GM12872 (cell line): ENCODE measurements at regions not wholly inside any gene's neighbourhood (a gene's known extent, or its start where the extent isn't known, plus 50 kb on each side); places are given as distances from the start of the nearest gene placed in this dataset.

Source experiments
- TF ChIP-seq, protein P1 (sequence below): IDR thresholded peaks from 3 replicates; pipeline ENCODE4 v1.5.1; 2011; ENCODE audit warnings: low read depth, mild to moderate bottlenecking, low read length, moderate library complexity; ENCODE audit not compliant: insufficient read depth

DNA sequence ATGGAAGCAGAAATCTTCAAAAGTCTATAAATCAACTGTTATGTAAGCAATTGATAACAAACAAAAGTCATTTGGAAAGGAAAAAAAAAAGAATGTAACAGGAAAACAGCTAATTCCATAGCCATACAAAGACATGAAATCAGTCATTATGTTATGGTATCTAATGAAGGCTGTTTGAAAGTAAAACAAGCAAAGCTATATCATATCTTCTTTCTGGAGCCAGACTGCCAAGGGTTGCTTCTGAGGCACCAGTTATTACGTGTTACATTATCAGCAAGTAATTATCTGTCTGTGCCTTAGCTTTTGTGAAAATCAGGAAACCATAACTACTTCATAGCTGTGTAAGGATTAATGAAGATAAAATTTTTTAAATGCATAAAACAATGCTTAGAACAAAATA is 480.2 kb downstream of the FAT4 start:
- TF ChIP-seq, protein P1, sequence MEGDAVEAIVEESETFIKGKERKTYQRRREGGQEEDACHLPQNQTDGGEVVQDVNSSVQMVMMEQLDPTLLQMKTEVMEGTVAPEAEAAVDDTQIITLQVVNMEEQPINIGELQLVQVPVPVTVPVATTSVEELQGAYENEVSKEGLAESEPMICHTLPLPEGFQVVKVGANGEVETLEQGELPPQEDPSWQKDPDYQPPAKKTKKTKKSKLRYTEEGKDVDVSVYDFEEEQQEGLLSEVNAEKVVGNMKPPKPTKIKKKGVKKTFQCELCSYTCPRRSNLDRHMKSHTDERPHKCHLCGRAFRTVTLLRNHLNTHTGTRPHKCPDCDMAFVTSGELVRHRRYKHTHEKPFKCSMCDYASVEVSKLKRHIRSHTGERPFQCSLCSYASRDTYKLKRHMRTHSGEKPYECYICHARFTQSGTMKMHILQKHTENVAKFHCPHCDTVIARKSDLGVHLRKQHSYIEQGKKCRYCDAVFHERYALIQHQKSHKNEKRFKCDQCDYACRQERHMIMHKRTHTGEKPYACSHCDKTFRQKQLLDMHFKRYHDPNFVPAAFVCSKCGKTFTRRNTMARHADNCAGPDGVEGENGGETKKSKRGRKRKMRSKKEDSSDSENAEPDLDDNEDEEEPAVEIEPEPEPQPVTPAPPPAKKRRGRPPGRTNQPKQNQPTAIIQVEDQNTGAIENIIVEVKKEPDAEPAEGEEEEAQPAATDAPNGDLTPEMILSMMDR, result no peak

DNA sequence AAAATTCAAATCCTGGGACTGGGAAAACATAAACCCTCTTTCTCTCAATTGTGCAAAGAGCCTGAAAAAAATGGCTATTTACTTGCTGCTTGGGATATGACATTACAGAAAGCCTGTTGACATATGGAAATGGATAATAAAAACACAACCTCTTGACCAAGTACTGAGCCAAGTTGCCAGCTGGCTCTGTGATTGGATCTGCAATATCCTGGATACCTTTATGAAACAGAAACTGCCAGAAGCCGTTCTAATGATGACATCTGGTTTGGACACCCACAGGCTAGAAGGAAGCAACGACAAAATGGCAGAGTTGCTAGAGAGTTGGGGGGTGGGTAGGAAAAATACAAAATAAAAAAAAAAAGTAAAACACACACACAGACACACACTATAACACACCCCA is 481.4 kb downstream of the FAT4 start:
- TF ChIP-seq, protein P1, result no peak

DNA sequence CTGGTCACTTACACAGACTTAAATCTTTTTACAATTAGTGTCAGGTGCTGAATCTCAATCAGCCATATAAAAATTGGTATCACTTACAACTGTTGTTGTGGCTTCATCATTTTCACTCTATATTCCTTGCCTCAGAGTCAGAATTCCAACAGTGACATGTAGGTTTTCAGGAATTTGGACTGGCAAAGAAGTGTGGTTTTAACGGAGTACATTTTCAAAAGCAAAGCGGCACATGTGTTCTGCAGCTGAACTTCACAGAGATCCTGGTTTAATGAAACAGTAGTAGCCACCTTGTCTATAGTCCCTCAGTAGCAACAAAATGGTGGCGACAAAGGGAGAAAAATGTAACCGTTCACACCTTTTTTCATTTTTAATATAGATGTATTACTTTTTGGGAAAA is 486.6 kb downstream of the FAT4 start:
- TF ChIP-seq, protein P1, result no peak

DNA sequence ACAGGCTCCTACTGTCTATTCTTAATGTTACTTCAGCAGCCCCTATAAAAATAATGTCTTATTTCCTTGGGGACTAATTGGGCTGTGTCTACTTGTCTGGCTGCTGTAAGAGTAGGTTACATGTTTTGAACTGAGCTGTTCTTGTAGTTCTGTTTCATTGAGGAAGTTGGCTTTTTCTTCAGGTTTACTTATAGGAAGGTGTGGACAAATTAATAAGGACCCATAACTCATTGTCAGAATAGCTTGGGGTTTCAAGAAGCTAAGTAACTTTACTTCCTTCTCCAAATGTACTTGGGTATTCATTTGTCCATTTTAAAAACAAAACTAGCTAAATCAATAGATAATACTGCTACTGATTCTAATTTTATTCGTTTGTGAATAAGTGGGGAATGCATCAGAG is 487.2 kb downstream of the FAT4 start:
- TF ChIP-seq, protein P1, result no peak

DNA sequence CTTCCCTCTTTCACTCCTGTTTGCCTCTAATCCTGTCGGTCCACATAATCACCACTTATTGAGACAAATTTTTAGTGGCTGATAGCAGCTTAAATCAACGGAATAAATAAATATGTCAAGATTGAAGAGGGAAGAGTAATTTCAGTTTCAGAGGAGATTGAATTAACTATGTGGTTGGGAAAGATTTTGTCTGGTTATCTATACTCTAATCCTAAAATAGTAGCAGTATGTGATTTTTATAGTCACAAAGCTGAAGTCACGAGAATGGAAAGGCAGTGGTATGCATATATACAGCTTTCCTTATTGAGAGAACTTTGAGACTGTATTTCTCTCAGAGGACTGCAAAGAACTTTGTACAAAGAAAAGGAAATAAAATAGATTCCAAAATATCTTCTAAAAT is 493.3 kb downstream of the FAT4 start:
- TF ChIP-seq, protein P1, result no peak

DNA sequence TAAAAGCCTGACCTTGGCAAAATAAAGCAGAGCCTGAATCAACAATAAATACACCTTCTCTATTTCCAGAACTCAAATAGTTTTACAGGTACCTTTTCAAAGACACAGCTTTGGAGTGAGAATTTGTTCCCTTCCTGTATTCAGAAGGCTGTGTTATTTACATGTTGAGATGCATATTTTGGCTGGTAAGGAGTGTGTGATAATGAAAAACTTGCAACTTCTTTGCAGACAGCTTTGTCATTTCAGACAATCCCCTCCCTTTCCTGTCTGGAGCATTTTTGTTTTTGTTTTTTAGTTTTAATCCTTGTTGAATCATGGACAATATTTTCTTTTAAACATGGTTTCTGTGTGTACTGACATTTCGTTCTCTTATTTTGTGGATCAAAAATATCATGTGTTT is 493.8 kb downstream of the FAT4 start:
- TF ChIP-seq, protein P1, result no peak

DNA sequence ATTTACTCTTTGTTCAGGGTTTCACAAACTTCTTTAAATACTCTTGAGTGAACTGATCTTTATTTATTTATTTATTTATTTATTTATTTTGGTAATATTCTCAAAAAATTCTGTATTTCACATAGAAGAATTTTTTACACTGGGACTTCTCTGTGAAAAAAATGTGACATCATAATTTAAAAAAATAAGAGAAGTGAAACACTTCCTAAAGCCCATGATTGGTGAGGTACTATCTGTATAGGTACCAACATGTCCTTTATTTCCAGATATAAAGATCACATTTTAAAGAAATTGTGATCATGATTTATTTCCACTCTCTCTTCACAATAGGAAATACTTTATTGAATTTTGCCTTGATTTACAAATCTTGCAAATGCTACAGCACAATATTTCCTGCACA is 497.1 kb downstream of the FAT4 start:
- TF ChIP-seq, protein P1, result no peak
